GM19025 (cell line): ENCODE measurements at regions not wholly inside any gene's neighbourhood (a gene's known extent, or its start where the extent isn't known, plus 50 kb on each side); places are given as distances from the start of the nearest gene placed in this dataset.
"Not testable (repeated sequence)": the region's sequence is repeated elsewhere in the genome, so short reads cannot be mapped to it uniquely, and the experiment has no call there.

Source experiments
- ATAC-seq: cut with Tn5 transposase; IDR thresholded peaks from one replicate; pipeline ENCODE4 v1.9.1; 2021; ENCODE audit warnings: mild to moderate bottlenecking, low read depth, moderate library complexity; ENCODE audit not compliant: unreplicated experiment

DNA sequence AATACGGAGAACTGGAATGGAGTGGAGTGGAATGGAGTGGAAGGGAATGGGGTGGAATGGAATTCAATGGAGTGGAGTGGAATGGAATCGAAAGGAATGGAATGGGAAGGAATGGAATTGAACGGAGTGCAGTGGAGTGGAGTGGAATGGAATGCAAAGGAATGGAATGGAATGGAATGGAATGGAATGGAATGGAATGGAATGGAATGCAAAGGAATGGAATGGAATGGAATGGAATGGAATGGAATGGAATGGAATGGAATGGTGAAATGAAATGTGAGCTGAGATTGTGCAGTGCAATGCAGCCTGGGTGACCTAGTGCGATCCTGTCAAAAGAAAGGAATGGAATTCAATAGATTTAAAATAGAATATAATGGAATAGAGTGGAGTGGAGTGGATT, 357.3 kb upstream of the WSB1 start:
- ATAC-seq: not testable (repeated sequence)

DNA sequence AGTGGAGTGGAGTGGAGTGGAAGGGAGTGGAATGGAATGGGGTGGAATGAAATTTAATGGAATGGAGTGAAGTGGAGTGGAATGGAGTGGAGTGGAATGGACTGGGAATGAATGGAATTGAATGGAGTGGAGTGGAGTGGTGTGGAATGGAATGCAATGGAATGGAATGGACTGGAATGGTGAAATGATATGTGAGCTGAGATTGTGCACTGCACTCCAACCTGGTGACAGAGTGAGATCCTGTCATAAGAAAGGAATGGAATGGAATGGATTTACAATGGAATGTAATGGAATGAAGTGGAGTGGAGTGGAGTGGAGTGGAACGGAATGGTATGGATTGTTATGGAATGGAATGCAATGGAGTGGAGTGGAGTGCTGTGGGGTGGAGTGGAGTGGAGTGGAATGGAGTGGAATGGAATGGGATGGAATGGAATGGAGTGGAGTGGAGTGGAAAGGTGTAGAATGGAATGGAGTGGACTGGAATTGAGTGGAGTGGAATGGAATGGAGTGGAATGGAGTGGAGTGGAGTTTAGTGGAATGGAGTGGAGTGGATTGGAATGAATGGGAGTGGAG, 356.1 kb upstream of the WSB1 start:
- ATAC-seq: not testable (repeated sequence)

DNA sequence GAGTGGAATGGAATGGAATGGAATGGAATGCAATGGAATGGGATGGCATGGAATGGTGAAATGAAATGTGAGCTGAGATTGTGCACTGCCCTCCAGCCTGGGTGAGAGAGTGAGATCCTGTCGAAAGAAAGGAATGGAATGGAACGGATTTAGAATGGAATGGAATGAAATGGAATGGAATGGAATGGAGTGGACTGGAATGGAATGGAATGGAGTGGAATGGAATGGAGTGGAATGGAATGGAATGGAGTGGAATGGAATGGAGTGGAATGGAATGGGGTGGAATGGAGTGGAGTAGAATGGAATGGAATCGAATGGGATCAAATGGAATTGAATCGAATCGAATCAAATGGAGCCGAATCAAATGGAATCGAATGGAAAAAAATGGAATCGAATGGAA, 354.2 kb upstream of the WSB1 start:
- not testable (repeated sequence) for ATAC-seq

DNA sequence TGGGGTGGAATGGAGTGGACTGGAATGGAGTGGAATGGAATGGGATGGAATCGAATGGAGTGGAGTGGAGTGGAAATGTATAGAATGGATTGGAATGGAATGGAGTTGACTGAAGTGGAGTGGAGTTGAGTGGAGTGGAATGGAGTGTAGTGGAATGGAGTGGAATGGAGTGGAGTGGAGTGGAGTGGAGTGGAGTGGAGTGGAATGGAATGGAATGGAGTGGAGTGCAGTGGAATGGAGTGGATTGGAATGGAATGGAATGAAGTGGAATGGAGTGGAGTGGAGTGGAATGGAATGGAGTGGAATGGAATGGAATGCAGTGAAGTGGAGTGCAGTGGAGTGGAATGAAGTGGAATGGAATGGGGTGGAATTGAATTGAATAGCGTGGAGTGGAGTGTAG, 353.3 kb upstream of the WSB1 start:
- ATAC-seq: not testable (repeated sequence)

DNA sequence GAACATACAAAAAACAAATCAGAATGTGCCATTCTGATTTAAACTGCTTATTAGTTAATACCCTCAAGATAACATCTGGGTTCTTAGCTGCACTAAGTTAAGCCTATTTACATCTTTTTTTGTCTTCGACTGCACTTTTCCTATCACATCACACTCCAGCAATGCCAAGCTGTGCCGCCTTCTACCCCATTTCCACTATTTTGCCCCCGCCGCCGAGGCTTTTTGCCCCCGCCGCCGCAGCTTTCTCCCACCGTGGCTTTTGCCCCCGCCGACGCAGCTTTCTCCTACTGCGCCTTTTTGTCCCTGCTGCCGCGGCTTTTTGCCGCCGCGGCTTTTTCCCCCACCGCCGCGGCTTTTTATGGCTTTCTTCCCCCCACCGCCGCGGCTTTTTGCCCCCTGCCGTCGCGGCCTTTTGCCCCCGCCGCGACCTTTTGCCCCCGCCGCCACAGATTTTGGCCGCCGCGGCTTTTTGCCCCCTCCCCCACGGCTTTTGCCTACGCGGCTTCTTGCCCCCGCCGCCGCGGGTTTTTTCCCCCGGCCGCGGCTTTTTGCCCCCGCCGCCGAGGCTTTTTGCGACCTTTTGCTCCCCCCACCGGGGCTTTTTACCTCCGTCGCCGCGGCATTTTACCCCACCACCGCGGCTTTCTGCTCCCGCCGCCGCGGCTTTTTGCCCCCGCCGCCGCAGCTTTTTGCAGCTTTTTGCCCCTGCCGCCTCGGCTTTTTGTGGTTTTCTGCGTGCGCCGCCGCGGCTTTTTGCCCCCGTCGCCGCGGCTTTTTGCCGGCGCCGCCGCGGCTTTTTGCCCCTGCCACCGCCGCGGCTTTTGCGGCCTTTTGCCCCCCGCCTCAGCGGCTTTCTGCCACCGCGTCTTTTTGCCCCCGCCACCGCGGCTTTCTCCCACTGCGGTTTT, 331.4 kb upstream of the WSB1 start:
- no peak for ATAC-seq

DNA sequence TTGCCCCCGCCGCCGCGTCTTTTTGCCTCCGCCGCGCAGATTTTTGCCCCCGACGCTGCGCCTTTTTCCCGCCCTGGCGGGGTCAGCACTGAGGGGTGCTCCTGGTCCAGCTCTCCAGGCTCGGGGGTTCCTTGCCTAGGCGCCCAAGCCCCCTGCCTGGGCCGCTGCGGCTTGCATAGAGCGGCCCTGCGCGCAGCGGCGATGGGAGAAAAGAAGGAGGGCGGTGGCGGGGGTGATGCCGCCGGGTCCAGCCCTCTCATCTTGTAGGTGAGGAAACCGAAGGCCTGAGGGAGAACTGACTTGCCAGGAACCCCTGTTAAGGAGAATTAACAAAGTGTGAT, 330.8 kb upstream of the WSB1 start:
- ATAC-seq: no peak

DNA sequence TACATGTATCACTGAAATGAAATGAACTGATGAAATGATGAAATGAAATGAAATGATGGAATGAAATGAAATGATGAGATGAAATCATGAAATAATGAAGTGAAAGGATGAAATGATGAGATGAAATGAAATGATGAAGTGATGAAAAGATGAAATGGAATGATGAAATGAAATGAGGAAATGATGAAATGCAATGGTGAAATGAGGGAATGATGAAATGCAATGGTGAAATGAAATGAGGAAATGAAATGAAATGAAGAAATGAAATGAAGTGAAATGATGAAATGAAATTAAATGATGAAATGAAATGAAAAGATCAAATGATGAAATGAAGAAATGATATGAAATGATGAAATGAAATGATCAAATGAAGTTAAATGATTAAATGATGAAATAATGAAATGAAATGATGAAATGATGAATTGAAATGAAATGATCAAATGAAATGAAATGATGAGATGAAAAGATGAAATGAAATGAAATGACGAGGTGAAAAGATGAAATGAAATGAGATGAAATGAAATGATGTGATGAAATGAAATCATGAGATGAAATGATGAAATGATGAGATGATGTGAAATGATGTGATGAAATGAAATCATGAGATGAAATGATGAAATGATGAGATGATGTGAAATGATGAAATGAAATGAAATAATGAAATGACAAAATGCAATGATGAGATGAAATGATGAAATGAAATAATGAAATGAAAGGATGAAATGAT, 327.9 kb upstream of the WSB1 start:
- ATAC-seq: not testable (repeated sequence)

DNA sequence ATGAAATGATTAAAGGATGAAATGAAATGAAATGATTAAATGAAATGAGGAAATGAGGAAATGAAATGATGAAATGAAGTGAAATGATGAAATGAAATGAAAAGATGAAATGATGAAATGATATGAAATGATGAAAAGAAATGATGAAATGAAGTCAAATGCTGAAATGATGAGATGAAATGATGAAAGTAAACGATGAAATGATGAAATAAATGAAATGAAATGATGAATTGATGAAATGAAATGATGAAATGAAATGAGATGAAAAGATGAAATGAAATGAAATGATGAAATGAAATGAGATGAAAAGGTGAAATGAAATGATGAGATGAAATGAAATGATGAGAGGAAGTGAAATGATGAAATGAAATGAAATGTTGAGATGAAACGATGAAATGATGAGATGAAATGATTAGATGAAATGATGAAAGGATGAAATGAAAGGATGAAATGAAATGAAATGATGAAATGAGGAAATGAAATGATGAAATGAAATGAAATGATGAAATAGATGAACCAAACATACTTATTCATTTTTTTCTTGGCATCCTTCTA, 327.2 kb upstream of the WSB1 start:
- not testable (repeated sequence) for ATAC-seq

DNA sequence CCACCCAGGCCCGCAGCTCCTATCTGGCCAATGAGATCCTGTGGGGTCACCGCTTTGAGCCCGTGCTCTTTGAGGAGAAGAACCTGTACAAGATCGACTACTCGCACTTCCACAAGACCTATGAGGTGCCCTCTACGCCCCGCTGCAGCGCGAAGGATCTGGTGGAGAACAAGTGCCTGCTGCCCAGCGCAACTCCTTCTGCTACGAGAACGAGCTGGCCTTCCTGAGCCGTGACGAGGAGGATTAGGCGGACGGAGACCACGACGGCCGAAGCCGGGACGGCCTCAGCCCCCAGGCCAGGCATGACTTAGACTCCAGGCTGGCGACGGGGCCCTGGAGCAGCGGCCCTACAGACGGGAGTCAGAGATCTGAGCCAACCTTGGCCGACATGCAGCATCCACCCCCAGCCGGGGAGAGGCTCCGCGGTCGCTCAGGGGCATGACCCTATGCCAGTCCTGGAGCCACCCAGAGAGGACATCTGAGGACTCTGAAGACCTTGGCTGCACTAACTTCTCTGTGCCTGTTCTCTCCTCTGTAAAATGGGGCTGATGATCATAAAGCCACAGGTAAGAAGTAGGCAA, 312.0 kb upstream of the WSB1 start:
- not testable (repeated sequence) for ATAC-seq

DNA sequence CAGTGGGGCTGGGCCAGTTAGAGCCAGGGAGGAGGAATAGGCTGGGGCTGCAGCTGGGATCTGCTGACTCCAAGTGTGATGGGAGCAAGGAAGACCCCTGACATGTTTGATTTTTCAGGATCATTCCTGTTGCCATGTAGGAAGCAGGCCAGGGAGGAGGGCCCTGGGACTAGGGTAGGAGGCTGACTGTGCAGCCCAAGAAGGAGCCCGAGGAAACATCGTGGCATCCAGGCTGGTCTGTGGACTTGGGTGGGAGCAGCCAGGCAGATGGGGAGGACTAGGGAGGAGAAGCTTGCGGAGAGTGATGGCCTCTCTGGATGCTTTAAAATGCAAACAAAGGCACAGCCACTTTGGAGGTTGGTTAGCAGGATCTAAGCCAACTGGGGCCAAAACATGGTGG, 311.4 kb upstream of the WSB1 start:
- not testable (repeated sequence) for ATAC-seq

DNA sequence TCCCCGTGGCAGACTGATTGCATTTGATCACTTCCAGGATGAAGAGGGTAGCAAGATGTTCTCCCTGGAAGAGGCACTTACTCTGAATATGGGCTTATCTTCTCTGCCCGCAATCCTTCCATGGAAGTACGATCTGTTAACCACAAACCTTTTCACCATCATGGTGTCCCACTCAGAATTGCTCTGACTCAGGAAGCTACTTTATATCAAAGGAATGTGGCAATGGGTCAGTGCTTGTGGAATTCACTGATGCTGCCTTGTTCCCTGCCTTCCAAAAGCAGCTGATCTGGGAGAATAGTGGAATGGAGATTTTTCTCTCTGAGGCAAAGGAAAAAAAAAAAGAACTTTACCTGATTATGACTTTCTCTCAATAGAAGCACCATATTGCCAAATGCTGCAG, 306.1 kb upstream of the WSB1 start:
- ATAC-seq: not testable (repeated sequence)

DNA sequence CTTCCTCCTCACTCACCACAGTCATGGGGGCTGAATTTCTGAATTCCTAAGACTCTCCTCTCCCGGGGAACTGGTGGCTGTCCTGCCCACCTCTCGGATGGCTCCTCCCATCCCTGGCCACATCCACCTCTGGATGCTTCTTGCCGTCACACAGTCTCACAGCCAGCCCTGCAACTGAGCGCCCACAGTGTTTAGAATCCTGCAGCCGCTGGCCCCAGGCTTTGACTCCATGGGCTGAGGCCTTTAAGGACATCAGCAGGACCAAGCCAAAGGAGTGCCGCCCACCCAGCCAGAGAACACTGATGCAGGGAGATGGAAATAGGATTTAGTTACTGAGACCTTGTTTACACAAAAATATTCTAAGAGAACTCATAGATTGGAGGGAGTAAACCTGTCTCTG, 299.3 kb upstream of the WSB1 start:
- not testable (repeated sequence) for ATAC-seq

DNA sequence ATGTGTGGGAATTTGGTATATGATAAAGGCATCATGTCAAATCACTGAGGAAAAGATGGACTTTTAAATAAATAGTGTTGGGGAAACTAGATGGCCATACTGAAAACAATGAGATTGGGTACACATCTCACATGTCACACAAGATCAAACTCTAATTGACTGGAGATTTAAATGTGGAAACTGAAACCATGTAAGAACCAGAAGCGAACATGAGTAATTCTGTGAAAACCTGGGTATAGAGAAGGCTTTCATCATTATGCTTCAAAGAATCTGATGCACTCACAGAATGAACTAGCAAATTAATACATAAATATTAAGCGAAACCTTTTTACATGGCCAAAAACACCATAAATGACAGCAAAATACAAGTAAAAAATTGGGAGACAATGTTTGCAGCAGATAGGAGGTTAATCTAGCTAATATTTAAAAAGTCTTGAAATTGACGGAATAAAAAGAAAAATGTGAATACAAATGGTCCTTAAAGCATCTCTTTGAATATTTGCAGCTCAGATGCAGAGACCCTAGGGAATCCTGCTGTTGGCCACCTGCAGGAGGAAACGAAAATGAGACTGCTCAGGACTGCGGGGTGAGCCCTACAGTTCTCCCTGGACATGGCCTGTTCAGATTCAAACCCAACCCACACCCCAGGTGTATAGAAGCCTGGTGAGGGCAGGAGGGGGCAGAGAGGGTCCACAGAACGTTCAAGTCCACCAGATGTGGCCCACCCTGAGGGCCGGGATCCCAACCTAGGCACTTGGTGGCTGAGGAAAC, 297.6 kb upstream of the WSB1 start:
- ATAC-seq: not testable (repeated sequence)

DNA sequence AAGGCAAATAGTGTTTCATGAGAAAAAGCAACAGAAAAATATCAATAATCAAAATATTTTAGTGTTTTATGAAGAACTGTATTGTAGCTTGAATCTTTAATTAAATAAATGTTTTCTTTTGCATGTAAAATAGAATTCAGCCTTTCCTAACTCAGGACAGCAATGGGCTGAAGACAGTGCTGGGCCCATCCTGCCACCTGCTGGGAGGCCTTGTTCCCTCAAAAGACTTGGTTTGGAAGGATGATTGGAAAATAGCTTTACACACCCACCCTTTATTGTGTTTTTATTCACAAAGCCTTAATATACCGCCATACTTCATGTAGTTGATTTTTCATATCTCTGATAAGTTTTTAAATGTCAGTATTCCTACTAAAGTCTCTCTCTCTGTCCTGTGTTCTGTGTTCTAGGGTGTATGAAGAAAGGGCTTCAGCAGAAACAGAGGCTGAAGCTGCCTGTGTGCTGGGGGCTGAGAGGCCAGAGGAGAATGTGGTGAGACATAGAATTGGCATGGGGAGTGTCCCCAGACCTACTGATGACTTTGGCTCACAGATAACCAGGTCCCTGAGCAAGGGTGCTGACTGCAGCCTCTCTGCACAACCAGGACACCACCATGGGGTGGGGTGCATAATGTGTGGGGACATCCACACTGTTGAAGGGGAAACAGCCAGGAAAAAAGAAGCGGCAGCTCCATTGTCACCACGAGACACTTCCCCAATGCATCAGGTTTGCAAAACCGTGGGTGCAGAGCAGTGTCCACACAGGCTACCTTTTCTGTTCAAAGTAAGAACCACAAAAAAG, 286.0 kb upstream of the WSB1 start:
- not testable (repeated sequence) for ATAC-seq

DNA sequence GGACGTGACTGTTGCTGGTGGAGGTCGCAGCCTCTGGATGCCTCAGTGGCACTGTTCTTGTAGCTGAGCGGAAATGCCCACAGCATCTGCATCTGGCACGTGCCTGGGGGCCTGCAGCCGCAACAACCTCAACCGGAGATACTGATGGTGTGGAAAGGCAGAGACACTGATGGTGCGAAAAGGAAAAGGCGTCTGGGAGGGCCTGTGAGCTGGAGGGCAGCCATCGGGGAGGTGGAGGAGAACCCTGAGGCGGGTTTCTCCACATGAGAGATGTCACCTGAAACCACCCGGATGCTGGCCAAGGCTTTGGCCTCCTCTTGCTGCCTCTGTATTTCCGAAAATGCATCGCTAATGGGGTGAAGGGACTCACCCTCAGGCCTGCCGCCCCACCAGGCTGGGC, 284.8 kb upstream of the WSB1 start:
- ATAC-seq: no peak

DNA sequence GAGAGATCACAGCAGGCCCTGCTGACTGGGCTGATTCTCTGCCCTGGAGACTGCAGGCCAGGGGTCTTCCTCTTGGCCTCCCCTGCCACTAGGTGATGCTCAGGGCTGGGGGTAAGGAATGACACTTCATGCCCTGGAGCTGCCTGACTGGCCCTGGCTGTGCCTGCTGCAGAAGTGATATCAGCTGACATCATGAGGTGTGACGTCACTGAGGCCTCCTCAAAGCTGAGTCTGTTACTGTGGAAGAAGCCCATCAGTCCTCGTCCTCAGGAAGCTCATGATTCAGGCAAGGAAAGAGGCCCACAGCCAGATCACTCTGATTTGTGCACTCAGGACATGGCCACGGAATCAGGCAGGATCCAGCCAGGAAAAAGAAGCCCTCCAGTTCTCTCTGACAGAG, 283.8 kb upstream of the WSB1 start:
- not testable (repeated sequence) for ATAC-seq

DNA sequence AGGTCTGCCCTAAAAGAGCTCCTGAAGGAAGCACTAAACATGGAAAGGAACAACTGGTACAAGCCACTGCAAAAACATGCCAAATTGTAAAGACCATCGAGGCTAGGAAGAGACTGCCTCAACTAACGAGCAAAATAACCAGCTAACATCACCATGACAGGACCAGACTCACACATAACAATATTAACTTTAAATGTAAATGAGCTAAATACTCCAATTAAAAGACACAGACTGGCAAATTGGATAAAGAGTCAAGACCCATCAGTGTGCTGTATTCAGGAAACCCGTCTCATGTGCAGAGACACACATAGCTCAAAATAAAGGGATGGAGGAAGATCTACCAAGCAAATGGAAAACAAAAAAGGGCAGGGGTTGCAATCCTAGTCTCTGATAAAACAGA, 263.4 kb upstream of the WSB1 start:
- not testable (repeated sequence) for ATAC-seq

DNA sequence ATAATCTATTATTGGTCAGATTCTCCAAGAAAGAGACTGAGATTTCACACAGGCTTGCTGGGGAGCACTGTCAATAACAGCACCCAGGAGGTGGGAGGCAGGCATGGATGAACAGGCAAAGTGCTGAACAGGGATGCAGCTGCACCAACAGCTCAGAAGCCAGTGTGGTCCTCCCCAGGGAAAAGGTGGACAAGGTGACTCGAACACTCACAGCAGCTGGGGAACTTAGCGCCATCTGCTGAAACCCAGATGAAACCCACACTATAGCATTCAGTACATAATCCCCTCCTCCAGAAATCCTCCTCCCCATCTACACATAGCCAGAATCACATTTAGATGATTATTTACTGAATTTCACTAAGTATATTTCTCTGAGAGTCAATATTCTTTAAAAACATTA, 255.2 kb upstream of the WSB1 start:
- no peak for ATAC-seq

DNA sequence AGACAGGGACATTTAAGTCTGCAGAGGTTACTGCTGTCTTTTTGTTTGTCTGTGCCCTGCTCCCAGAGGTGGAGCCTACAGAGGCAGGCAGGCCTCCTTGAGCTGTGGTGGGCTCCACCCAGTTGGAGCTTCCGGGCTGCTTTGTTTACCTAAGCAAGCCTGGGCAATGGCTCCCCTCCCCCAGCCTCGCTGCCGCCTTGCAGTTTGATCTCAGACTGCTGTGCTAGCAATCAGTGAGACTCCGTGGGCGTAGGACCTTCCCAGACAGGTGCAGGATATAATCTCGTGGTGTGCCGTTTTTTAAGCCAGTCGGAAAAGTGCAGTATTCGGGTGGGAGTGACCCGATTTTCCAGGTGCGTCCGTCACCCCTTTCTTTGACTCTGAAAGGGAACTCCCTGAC, 248.9 kb upstream of the WSB1 start:
- not testable (repeated sequence) for ATAC-seq
